AG09319 (cell line): ENCODE measurements at regions not wholly inside any gene's neighbourhood (a gene's known extent, or its start where the extent isn't known, plus 50 kb on each side); places are given as distances from the start of the nearest gene placed in this dataset.

Experiments
- DNase-seq: peaks from one replicate; pipeline ENCODE4 v3.0.0-alpha.2; 2010; ENCODE audit warnings: low read depth; ENCODE audit errors: extremely low read depth
- CTCF ChIP-seq: IDR thresholded peaks from 2 replicates; pipeline ENCODE4 v1.5.1; 2011; ENCODE audit warnings: low read depth, mild to moderate bottlenecking, inconsistent platforms, low read length, moderate library complexity

DNA sequence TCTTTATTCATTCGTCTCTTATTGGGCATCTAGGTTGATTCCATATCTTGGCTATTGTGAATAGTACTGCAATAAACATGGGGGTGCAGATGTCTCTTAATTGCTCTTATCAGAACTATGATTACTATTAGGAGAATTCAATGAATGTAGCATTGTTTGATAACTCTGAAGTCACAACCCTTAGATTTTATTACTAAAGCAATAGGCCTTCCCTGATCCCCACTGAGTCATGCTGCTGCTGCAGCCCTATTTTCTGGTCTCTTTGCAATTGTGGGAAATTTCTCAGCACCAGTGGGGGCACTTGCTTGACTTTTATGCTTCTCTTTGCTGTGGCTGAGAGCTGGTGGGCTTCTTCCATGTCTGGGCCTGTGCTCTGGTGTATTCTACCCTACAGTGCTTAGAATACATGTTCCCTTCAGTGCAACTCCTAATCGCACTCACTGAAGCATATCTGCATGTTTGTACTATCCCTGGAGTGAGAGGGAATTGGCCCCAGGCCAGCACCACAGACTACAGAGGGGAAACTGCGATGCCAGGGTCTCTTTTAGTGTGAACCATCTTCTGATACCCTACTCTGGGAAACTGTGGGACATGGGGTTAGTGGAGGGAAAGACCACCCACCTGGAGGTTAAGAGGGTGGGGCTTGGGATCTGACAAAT is 52.2 kb upstream of the ROR1 start:
- no peak for DNase-seq
- TF ChIP-seq CTCF: no peak

DNA sequence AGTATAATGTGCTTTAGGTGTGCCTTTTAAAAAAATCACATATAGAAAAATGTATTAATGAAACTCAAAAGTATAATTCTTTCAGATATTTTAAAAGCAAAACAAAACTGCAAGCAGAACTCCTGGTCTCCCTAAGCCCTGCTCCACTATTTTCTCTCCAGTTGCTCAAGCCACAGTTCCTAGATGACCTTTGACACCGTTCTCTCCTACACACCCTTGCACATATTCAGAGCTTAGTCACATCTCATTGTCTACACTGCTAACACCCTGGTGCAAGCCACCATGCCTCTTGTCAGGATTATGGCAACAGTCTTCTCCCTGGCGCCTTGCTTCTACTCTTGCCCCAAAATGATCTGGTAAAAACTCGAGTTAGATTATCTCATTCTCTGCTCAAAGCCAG is 50.2 kb upstream of the ROR1 start:
- TF ChIP-seq CTCF: no peak
- no peak for DNase-seq
